ENCODE measurements at regions not wholly inside any gene's neighbourhood (a gene's known extent, or its start where the extent isn't known, plus 50 kb on each side); places are given as distances from the start of the nearest gene placed in this dataset.
"Not testable (repeated sequence)": the region's sequence is repeated elsewhere in the genome, so short reads cannot be mapped to it uniquely, and the experiment has no call there.

GRCh38 chr7:55310287-55311025 lies 54.7 kb upstream of the LANCL2 start:
- no peaks in the 10 kb centered on the region for H3K9me3 ChIP-seq (ENCODE audit: control insufficient read depth, insufficient read depth, low read length)
- no peak overlapping the region for H2AK9ac ChIP-seq (replicated peaks; ENCODE audit: low read depth, low read length, poor library complexity)
- H2BK15ac ChIP-seq (ENCODE audit: low read depth, low read length): no peak overlapping the region
- H3K4me3 ChIP-seq (ENCODE audit: insufficient read depth, low read depth, low read length): no peak overlapping the region
- intact Hi-C loops (cut with micrococcal nuclease) (no loop called here), dilution Hi-C loops (cut with HindIII; ENCODE audit: low sequenced_read_pairs, unreplicated experiment) (no loop called here), in situ Hi-C loops (cut with MboI; ENCODE audit: low sequenced_read_pairs) (no loop called here)
- peaks cover 10% of the 10 kb centered on the region; the same call in 1 of the 2 replicates for H3K9me1 ChIP-seq (ENCODE audit: insufficient read depth, low read length)
- peaks cover 12% of the 10 kb centered on the region for H3K27me3 ChIP-seq (ENCODE audit: control insufficient read depth, insufficient read depth, low read length)
- H3K36me3 ChIP-seq (ENCODE audit: control insufficient read depth, insufficient read depth, low read length): no peaks in the 10 kb centered on the region
- H4K91ac ChIP-seq (ENCODE audit: insufficient read depth, low read depth, low read length): no peak overlapping the region
- no peaks in the 10 kb centered on the region for H3K79me1 ChIP-seq (ENCODE audit: low read depth in 1 of 2, low read length in 2 of 2)
- H3K4me1 ChIP-seq (ENCODE audit: control insufficient read depth, insufficient read depth, low read length): peaks cover 6% of the 10 kb centered on the region
- H3K56ac ChIP-seq (ENCODE audit: extremely low read depth, insufficient read depth, low read length): no peak overlapping the region
- no peak overlapping the region for H3K27ac ChIP-seq (ENCODE audit: insufficient read depth, low read length)
- no peak overlapping the region for H2AFZ ChIP-seq (replicated peaks; ENCODE audit: low read length, poor library complexity)
- H3K4me2 ChIP-seq (ENCODE audit: low read depth, low read length): no peak overlapping the region
- H2BK120ac ChIP-seq (ENCODE audit: low read depth, low read length): no peak overlapping the region
- DNase-seq (no peak), ATAC-seq (ENCODE audit: low read depth) (no peak)
- H2BK20ac ChIP-seq (ENCODE audit: low read depth, low read length): no peak overlapping the region
- ChIA-PET POLR2A (ENCODE audit: unreplicated experiment) (no interaction called here), CTCF (no interaction called here)
- BruUV-seq (replicated peaks): no TSS peak
- H3K18ac ChIP-seq (ENCODE audit: low read depth, low read length): no peak overlapping the region
- TF ChIP-seq CTCF (conservative IDR thresholded peaks at IDR 0.05; ENCODE audit: low read depth, low read length) (no peak), RFX5 (IDR thresholded peaks at IDR 0.05; ENCODE audit: low read depth, low read length) (no peak), FOS (IDR thresholded peaks at IDR 0.05; ENCODE audit: low read depth, low read length) (no peak), RCOR1 (IDR thresholded peaks at IDR 0.05; ENCODE audit: insufficient replicate concordance, low read length) (no peak)
- no peak overlapping the region for H2BK5ac ChIP-seq (ENCODE audit: low read depth, low read length, poor library complexity, severe bottlenecking)
- no peaks in the 10 kb centered on the region for H4K20me1 ChIP-seq (ENCODE audit: insufficient read depth, low read length)
- H4K8ac ChIP-seq (ENCODE audit: low read depth in 2 of 2, low read length in 2 of 2): no peak overlapping the region
- WGBS, 2 experiments (ENCODE audit: extremely low coverage in 2 of 2, insufficient read length in 1 of 2): 40% methylated on average over 1 of the region's 8 CpGs; no CpG with 5 or more reads in 1 of the 2 experiments
- no peak overlapping the region for H3K4ac ChIP-seq (ENCODE audit: low read depth, low read length)
- H2AK5ac ChIP-seq (ENCODE audit: low read depth, low read length): no peak overlapping the region
- no peak overlapping the region for H4K5ac ChIP-seq (ENCODE audit: low read depth, low read length)
- H3K23ac ChIP-seq (ENCODE audit: low read depth, low read length): no peak overlapping the region
- no peak overlapping the region for H3K9ac ChIP-seq (ENCODE audit: low read depth, low read length)
- no peak overlapping the region for H3K14ac ChIP-seq (replicated peaks; ENCODE audit: low read depth, low read length)

- dilution Hi-C loops (cut with HindIII; ENCODE audit: low sequenced_read_pairs, unreplicated experiment): not testable (repeated sequence)
Measured at GRCh38 chr7:55311892-55312291, 53.2 kb upstream of the LANCL2 start.

More at GRCh38 chr7:55311892-55312291, 53.2 kb upstream of the LANCL2 start:
- H4K5ac ChIP-seq (ENCODE audit: low read depth, low read length); H2AFZ ChIP-seq (replicated peaks; ENCODE audit: low read length, poor library complexity); H2BK20ac ChIP-seq (ENCODE audit: low read depth, low read length); H3K9me3 ChIP-seq (ENCODE audit: control insufficient read depth, insufficient read depth, low read length); in situ Hi-C loops (cut with MboI; ENCODE audit: low sequenced_read_pairs); H3K79me1 ChIP-seq (ENCODE audit: low read depth in 1 of 2, low read length in 2 of 2); H2AK5ac ChIP-seq (ENCODE audit: low read depth, low read length); BruUV-seq (replicated peaks); H3K56ac ChIP-seq (ENCODE audit: extremely low read depth, insufficient read depth, low read length); H3K36me3 ChIP-seq (ENCODE audit: control insufficient read depth, insufficient read depth, low read length); H3K18ac ChIP-seq (ENCODE audit: low read depth, low read length); H3K9me1 ChIP-seq (ENCODE audit: insufficient read depth, low read length); H4K8ac ChIP-seq (ENCODE audit: low read depth in 2 of 2, low read length in 2 of 2); H2BK15ac ChIP-seq (ENCODE audit: low read depth, low read length); POLR2A ChIA-PET (ENCODE audit: unreplicated experiment); H3K4me1 ChIP-seq (ENCODE audit: control insufficient read depth, insufficient read depth, low read length); ATAC-seq (ENCODE audit: low read depth); H2BK120ac ChIP-seq (ENCODE audit: low read depth, low read length); H2BK5ac ChIP-seq (ENCODE audit: low read depth, low read length, poor library complexity, severe bottlenecking); H4K91ac ChIP-seq (ENCODE audit: insufficient read depth, low read depth, low read length); H3K23ac ChIP-seq (ENCODE audit: low read depth, low read length); H4K20me1 ChIP-seq (ENCODE audit: insufficient read depth, low read length); H3K9ac ChIP-seq (ENCODE audit: low read depth, low read length); intact Hi-C loops (cut with micrococcal nuclease); CTCF ChIA-PET; DNase-seq; H2AK9ac ChIP-seq (replicated peaks; ENCODE audit: low read depth, low read length, poor library complexity); H3K4ac ChIP-seq (ENCODE audit: low read depth, low read length); H3K4me3 ChIP-seq (ENCODE audit: insufficient read depth, low read depth, low read length); H3K4me2 ChIP-seq (ENCODE audit: low read depth, low read length); H3K27ac ChIP-seq (ENCODE audit: insufficient read depth, low read length); H3K14ac ChIP-seq (replicated peaks; ENCODE audit: low read depth, low read length): not testable (repeated sequence)
- no CpG with 5 or more reads among the region's 27 CpGs for WGBS, 2 experiments (ENCODE audit: extremely low coverage in 2 of 2, insufficient read length in 1 of 2)
- H3K27me3 ChIP-seq (ENCODE audit: control insufficient read depth, insufficient read depth, low read length): peaks cover 12% of the 10 kb centered on the region

All from IMR-90 (cell line).